ENCODE measurements at regions not wholly inside any gene's neighbourhood (a gene's known extent, or its start where the extent isn't known, plus 50 kb on each side); places are given as distances from the start of the nearest gene placed in this dataset.

GRCh38 chr4:132506568-132506967, 642.5 kb upstream of the PCDH10 start:
- no peak for TF ChIP-seq EZH2 (IDR thresholded peaks at IDR 0.05)
- no peak for TF ChIP-seq POLR2AphosphoS5 (IDR thresholded peaks at IDR 0.05; ENCODE audit: borderline replicate concordance, low read depth, low read length)
- no peak for TF ChIP-seq FOXP2 (optimal IDR thresholded peaks at IDR 0.05; ENCODE audit: control extremely low read depth, extremely low read length, insufficient read depth)
